A549 (cell line): ENCODE measurements at regions not wholly inside any gene's neighbourhood (a gene's known extent, or its start where the extent isn't known, plus 50 kb on each side); places are given as distances from the start of the nearest gene placed in this dataset.

Experiments
- ATAC-seq, 2 experiments: fragments of 200-7000 bp in 1 of 2; fragments of >200 bp in 1 of 2; cut with Nextera tagmentation in 1 of 2; cut with Tn5 transposase in 1 of 2; 3 replicates each; pipeline versions ENCODE4 v1.8.0 to v1.9.1; 2018 to 2020; ENCODE audit warnings: mild to moderate bottlenecking in 1 of 2, moderate library complexity in 1 of 2
- CTCF ChIA-PET: fragments of 300-600 bp; sonication (Branson Sonifier 250); formaldehyde crosslinking; extraction: SDS; loops from one replicate; lab custom pipeline; 2021; ENCODE audit warnings: antibody characterized with exemption, inconsistent platforms; lab: Yijun Ruan, JAX
- POLR2A ChIA-PET: fragments of 350-600 bp; formaldehyde crosslinking; extraction: SDS; loops from one replicate; lab custom pipeline; 2021; ENCODE audit warnings: antibody characterized with exemption, inconsistent platforms; lab: Yijun Ruan, JAX
- DNase-seq, 2 experiments: peaks; one replicate each; pipeline versions ENCODE4 v3.0.0 to v3.0.0-alpha.2; 2011 to 2016; ENCODE audit warnings: low read depth in 1 of 2, low spot score in 1 of 2
- FAIRE-seq: peaks from 2 replicates; lab custom pipeline; 2011; peaks lifted over from hg19 to GRCh38; lab: Jason Lieb, UNC
- H3K27ac ChIP-seq, 2 experiments: fragments of >200 bp; sonication (Bioruptor Twin); formaldehyde crosslinking; 3 replicates each; pipeline ENCODE4 v1.5.1; 2016 to 2017
- H3K4me1 ChIP-seq: fragments of >200 bp; sonication (Bioruptor Twin); formaldehyde crosslinking; 3 replicates; pipeline ENCODE4 v1.6.1; 2016
- H3K4me2 ChIP-seq: fragments of >200 bp; sonication (Bioruptor Twin); formaldehyde crosslinking; 3 replicates; pipeline ENCODE4 v1.6.1; 2016
- H3K4me3 ChIP-seq: fragments of >200 bp; sonication (Bioruptor Twin); formaldehyde crosslinking; 3 replicates; pipeline ENCODE4 v1.5.1; 2016
- H3K9me3 ChIP-seq: fragments of >200 bp; sonication (Bioruptor Twin); formaldehyde crosslinking; 3 replicates; pipeline ENCODE4 v1.6.1; 2016
- BHLHE40 ChIP-seq: IDR thresholded peaks from 2 replicates; pipeline ENCODE4 v1.6.1; 2012; ENCODE audit warnings: low read depth, low read length, inconsistent platforms
- CBX8 ChIP-seq: fragments of 200-600 bp; sonication (generic); IDR thresholded peaks from 2 replicates; pipeline ENCODE4 v1.6.1; 2016
- CHD2 ChIP-seq: fragments of 150-350 bp; IDR thresholded peaks from 2 replicates; pipeline ENCODE4 v1.6.1; 2014; ENCODE audit warnings: low read length; ENCODE audit not compliant: partially characterized antibody
- EP300 ChIP-seq, 2 experiments: fragments of >200 bp; sonication (Bioruptor Twin); formaldehyde crosslinking; IDR thresholded peaks; 2 replicates in 1 of 2; 3 replicates in 1 of 2; pipeline ENCODE4 v1.6.1; 2016 to 2017
- ESRRA ChIP-seq: fragments of 150-350 bp; IDR thresholded peaks from 2 replicates; pipeline ENCODE4 v1.6.1; 2014; ENCODE audit warnings: mild to moderate bottlenecking, low read length, borderline replicate concordance
- FOSB ChIP-seq: fragments of 250-450 bp; sonication (Bioruptor Pico); IDR thresholded peaks from 2 replicates; pipeline ENCODE4 v1.5.0; 2020; ENCODE audit warnings: mild to moderate bottlenecking, moderate library complexity
- FOSL2 ChIP-seq, 2 experiments: fragments of 450-650 bp in 1 of 2; fragments of >200 bp in 1 of 2; sonication (Bioruptor Twin) in 1 of 2; formaldehyde crosslinking; IDR thresholded peaks; 2 replicates each; pipeline versions ENCODE4 v1.5.0 to v1.6.1; 2016 to 2020; ENCODE audit warnings: mild to moderate bottlenecking in 1 of 2, moderate library complexity in 1 of 2
- GATA3 ChIP-seq: IDR thresholded peaks from 2 replicates; pipeline ENCODE4 v1.6.1; 2012; ENCODE audit warnings: borderline replicate concordance
- HOXB13 ChIP-seq: fragments of 250-450 bp; sonication (Bioruptor Pico); IDR thresholded peaks from 2 replicates; pipeline ENCODE4 v1.5.0; 2020; ENCODE audit warnings: low read depth, mild to moderate bottlenecking, moderate library complexity
- HOXB5 ChIP-seq: fragments of 250-450 bp; sonication (Bioruptor Pico); IDR thresholded peaks from 2 replicates; pipeline ENCODE4 v1.5.0; 2020; ENCODE audit warnings: mild to moderate bottlenecking, moderate library complexity
- JUN ChIP-seq, 2 experiments: fragments of >200 bp; sonication (Bioruptor Twin); formaldehyde crosslinking; IDR thresholded peaks; 2 replicates in 1 of 2; 3 replicates in 1 of 2; pipeline ENCODE4 v1.6.1; 2016 to 2017
- KDM5A ChIP-seq: fragments of 200-600 bp; sonication (generic); IDR thresholded peaks from 2 replicates; pipeline ENCODE4 v1.6.1; 2016; ENCODE audit warnings: antibody characterized with exemption, mild to moderate bottlenecking
- MAFK ChIP-seq: fragments of 450-650 bp; IDR thresholded peaks from 2 replicates; pipeline ENCODE4 v1.6.1; 2014; ENCODE audit not compliant: partially characterized antibody
- NFE2L2 ChIP-seq: fragments of 150-350 bp; conservative IDR thresholded peaks from 2 replicates; pipeline ENCODE4 v1.6.1; 2014; ENCODE audit warnings: low read length
- NPAS2 ChIP-seq: fragments of 250-450 bp; sonication (Bioruptor Pico); IDR thresholded peaks from 2 replicates; pipeline ENCODE4 v1.8.0; 2022; ENCODE audit warnings: mild to moderate bottlenecking, moderate library complexity, borderline replicate concordance
- PHF8 ChIP-seq: fragments of 200-600 bp; sonication (generic); IDR thresholded peaks from 2 replicates; pipeline ENCODE4 v1.6.1; 2016; ENCODE audit warnings: low read depth, mild to moderate bottlenecking, antibody characterized with exemption, moderate library complexity, borderline replicate concordance
- POLR2A ChIP-seq: IDR thresholded peaks from 2 replicates; pipeline ENCODE4 v1.6.1; 2012; ENCODE audit warnings: mild to moderate bottlenecking, low read length
- POLR2AphosphoS2 ChIP-seq: conservative IDR thresholded peaks from 2 replicates; pipeline ENCODE4 v1.6.1; 2012; ENCODE audit warnings: low read length, improper control_type of control experiment, inconsistent platforms
- RARB ChIP-seq: fragments of 250-450 bp; sonication (Bioruptor Pico); IDR thresholded peaks from 2 replicates; pipeline ENCODE4 v1.8.0; 2021; ENCODE audit warnings: mild to moderate bottlenecking, moderate library complexity
- RCOR1 ChIP-seq: fragments of 150-350 bp; IDR thresholded peaks from 2 replicates; pipeline ENCODE4 v1.6.1; 2014; ENCODE audit warnings: antibody characterized with exemption, low read length, low read depth
- RNF2 ChIP-seq: fragments of 200-600 bp; sonication (generic); IDR thresholded peaks from 2 replicates; pipeline ENCODE4 v1.6.1; 2016; ENCODE audit warnings: low read depth, mild to moderate bottlenecking, antibody characterized with exemption, moderate library complexity, borderline replicate concordance
- SMC3 ChIP-seq: fragments of >200 bp; sonication (Bioruptor Twin); formaldehyde crosslinking; IDR thresholded peaks from 3 replicates; pipeline ENCODE4 v1.6.1; 2018; ENCODE audit warnings: inconsistent platforms
- SREBF2 ChIP-seq: fragments of 450-650 bp; IDR thresholded peaks from 2 replicates; pipeline ENCODE4 v1.6.1; 2014; ENCODE audit warnings: mild to moderate bottlenecking, moderate library complexity
- TFCP2L1 ChIP-seq: fragments of 250-450 bp; sonication (Bioruptor Pico); IDR thresholded peaks from 2 replicates; pipeline ENCODE4 v1.5.0; 2021; ENCODE audit warnings: mild to moderate bottlenecking
- ZFP36 ChIP-seq: fragments of 450-650 bp; IDR thresholded peaks from 2 replicates; pipeline ENCODE4 v1.6.1; 2014; ENCODE audit warnings: borderline replicate concordance; ENCODE audit not compliant: partially characterized antibody
- ZSCAN20 ChIP-seq: fragments of 250-450 bp; sonication (Bioruptor Pico); IDR thresholded peaks from 2 replicates; pipeline ENCODE4 v1.8.0; 2022; ENCODE audit warnings: mild to moderate bottlenecking, moderate library complexity
- WGBS: methylation state at CpG from one replicate; pipeline ENCODE4 v1.1.6; 2017; ENCODE audit errors: missing lambda C conversion rate; 5-methylcytosine and 5-hydroxymethylcytosine counted together
- TF ChIP-seq, protein P1 (sequence below): fragments of >200 bp; sonication (Bioruptor Twin); formaldehyde crosslinking; IDR thresholded peaks from 3 replicates; pipeline ENCODE4 v1.6.1; 2016
- TF ChIP-seq, protein P2 (sequence below): fragments of >200 bp; sonication (Bioruptor Twin); formaldehyde crosslinking; IDR thresholded peaks from 3 replicates; pipeline ENCODE4 v1.5.1; 2016

DNA sequence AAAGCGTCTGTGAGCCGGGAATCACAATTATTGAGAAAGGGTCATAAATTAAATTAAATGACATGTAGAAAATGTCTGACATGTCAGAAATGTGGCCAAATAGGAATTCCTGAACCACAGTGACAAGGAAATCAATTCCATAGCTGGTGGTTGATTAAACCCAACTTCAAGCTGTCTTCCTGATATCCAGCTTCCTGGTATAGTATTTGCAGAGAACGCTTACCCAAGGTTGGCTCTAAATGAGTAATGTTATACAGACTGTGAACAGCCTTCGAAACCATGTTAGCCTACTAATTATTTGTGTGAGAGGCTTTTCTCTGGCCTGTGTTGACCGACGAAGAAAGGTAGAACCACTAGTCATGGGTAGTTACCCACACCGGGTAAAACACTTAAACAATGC is 347.2 kb downstream of the RFC3 start:
- ATAC-seq, result no peak
- no peak for DNase-seq
- POLR2A ChIA-PET, result no interaction called here
- H3K4me1 ChIP-seq, result peaks cover 30% of the 10 kb centered on the region
- WGBS, result 82% methylated on average over 7 of the region's 7 CpGs
- H3K27ac ChIP-seq, result peak overlapping the region in 1 of 2 experiments; percentile 11; a peak in 3 of 6 replicates
- H3K4me3 ChIP-seq, result no peak overlapping the region
- no peak for FAIRE-seq
- TF ChIP-seq CHD2, result no peak
- TF ChIP-seq CBX8, result no peak
- no peak for TF ChIP-seq PHF8
- no peak for TF ChIP-seq TFCP2L1 (CRISPR knock-in tag)
- no peak for TF ChIP-seq MAFK
- no peak for TF ChIP-seq ZSCAN20
- no peak for TF ChIP-seq RCOR1
- no peak for TF ChIP-seq RARB (CRISPR knock-in tag)
- no peak for TF ChIP-seq POLR2A
- TF ChIP-seq ZFP36, result no peak
- no peak for TF ChIP-seq JUN (IDR thresholded peaks at IDR 0.05)
- TF ChIP-seq HOXB13 (CRISPR knock-in tag), result no peak
- no peak for TF ChIP-seq BHLHE40
- TF ChIP-seq ESRRA, result no peak
- TF ChIP-seq NPAS2, result no peak
- TF ChIP-seq POLR2AphosphoS2, result no peak
- TF ChIP-seq HOXB5, result no peak
- TF ChIP-seq, all 56 proteins: peak for 0
- H3K9me3 ChIP-seq, result no peaks in the 10 kb centered on the region
- CTCF ChIA-PET, result no interaction called here
- no peak overlapping the region for H3K4me2 ChIP-seq

DNA sequence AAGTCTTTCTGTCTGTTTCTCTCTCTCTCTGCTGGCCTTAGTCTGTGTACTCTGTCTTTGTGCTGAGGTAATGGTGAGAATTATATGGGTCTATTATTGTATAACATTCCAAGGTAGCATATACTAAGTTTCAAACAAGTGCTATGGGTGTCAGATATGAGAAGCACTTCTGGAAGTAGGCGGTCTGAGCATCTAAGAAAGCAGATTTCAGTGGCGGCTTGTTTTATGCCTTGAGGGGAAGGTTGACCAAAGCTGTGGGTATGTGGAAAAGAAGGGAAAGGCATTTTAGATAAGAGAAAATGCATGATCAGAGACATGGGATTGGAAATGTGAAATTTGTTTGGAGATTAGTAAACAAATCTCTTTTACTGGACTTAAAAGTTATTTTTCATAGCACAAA is 348.5 kb downstream of the RFC3 start:
- Histone ChIP-seq H3K27ac (peak overlapping the region in 1 of 2 experiments; percentile 54; a peak in 1 of 6 replicates), H3K4me1 (peaks cover 23% of the 10 kb centered on the region), H3K9me3 (no peaks in the 10 kb centered on the region), H3K4me2 (no peak overlapping the region), H3K4me3 (no peak overlapping the region)
- FAIRE-seq, result no peak
- TF ChIP-seq GATA3, result no peak
- TF ChIP-seq NFE2L2, result no peak
- TF ChIP-seq HOXB5, result no peak
- TF ChIP-seq FOSL2 (IDR thresholded peaks at IDR 0.05), result no peak
- TF ChIP-seq FOSL2 (CRISPR knock-in tag; IDR thresholded peaks at IDR 0.05), result no peak
- TF ChIP-seq FOSB, result no peak
- no peak for TF ChIP-seq BHLHE40
- TF ChIP-seq, protein P1, sequence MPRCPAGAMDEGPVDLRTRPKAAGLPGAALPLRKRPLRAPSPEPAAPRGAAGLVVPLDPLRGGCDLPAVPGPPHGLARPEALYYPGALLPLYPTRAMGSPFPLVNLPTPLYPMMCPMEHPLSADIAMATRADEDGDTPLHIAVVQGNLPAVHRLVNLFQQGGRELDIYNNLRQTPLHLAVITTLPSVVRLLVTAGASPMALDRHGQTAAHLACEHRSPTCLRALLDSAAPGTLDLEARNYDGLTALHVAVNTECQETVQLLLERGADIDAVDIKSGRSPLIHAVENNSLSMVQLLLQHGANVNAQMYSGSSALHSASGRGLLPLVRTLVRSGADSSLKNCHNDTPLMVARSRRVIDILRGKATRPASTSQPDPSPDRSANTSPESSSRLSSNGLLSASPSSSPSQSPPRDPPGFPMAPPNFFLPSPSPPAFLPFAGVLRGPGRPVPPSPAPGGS, result no peak
- no peak for TF ChIP-seq EP300 (IDR thresholded peaks at IDR 0.05)
- no peak for TF ChIP-seq KDM5A
- TF ChIP-seq SMC3, result no peak
- TF ChIP-seq POLR2AphosphoS2, result no peak
- TF ChIP-seq, protein P2, sequence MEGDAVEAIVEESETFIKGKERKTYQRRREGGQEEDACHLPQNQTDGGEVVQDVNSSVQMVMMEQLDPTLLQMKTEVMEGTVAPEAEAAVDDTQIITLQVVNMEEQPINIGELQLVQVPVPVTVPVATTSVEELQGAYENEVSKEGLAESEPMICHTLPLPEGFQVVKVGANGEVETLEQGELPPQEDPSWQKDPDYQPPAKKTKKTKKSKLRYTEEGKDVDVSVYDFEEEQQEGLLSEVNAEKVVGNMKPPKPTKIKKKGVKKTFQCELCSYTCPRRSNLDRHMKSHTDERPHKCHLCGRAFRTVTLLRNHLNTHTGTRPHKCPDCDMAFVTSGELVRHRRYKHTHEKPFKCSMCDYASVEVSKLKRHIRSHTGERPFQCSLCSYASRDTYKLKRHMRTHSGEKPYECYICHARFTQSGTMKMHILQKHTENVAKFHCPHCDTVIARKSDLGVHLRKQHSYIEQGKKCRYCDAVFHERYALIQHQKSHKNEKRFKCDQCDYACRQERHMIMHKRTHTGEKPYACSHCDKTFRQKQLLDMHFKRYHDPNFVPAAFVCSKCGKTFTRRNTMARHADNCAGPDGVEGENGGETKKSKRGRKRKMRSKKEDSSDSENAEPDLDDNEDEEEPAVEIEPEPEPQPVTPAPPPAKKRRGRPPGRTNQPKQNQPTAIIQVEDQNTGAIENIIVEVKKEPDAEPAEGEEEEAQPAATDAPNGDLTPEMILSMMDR, result no peak
- no peak for TF ChIP-seq SREBF2
- TF ChIP-seq HOXB13 (CRISPR knock-in tag), result no peak
- TF ChIP-seq TFCP2L1 (CRISPR knock-in tag), result no peak
- TF ChIP-seq ZFP36, result no peak
- no peak for TF ChIP-seq RNF2
- no peak for TF ChIP-seq ESRRA
- WGBS, result 95% methylated on average over 2 of the region's 2 CpGs
- no peak for DNase-seq
- CTCF ChIA-PET, result no interaction called here
- ATAC-seq, result no peak
- POLR2A ChIA-PET, result interaction anchor here (0.6 kb wide), 1 partner anchor 155 kb away, joined by 3 read pairs; no protein-coding TSS in a partner anchor
